GM19324 (cell line): ENCODE measurements at regions not wholly inside any gene's neighbourhood (a gene's known extent, or its start where the extent isn't known, plus 50 kb on each side); places are given as distances from the start of the nearest gene placed in this dataset.

Source experiments
- ATAC-seq: cut with Tn5 transposase; IDR thresholded peaks from one replicate; pipeline ENCODE4 v1.9.1; 2021; ENCODE audit warnings: mild to moderate bottlenecking, moderate library complexity; ENCODE audit not compliant: unreplicated experiment, low FRiP score

DNA sequence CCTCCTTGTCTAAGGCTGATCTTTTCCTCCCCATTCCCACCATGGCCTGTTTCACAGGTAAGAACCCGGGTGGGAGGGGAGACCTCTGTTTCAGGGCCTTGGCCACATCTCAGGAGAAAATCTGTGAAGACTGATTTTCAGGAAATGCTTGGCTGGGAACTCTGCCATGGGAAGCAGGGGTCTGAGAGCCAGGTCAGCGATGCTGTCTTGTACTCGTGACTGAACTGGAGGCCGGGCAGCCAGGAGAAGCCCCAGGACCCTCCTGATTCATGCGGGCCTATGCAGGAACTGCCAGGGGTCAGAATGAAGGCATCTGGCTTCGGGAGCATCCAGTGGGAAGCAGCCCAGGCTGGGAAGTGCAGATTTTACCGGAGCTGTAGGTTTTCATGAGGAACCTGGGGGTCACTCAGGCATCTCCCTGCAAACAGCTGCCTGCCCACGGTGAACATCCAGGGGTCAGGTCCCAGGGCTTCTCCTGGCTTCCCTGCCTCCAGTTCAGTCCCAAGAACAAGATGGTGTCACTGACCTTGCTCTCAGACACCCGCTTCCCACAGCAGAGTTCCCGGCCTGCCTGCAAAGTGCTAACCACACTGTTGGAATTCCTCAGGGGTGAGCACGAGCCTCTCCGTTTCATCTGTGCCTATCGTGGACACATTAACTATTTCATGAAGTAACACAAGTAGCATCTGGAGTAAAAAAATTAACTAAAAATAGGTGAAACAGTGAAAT lies 90.2 kb upstream of the SULF2 start:
- no peak for ATAC-seq

- no peak for ATAC-seq
Measured at GRCh38 chr20:47872341-47872740, 87.1 kb upstream of the SULF2 start.

GRCh38 chr20:47870475-47870874 lies 85.2 kb upstream of the SULF2 start:
- ATAC-seq, result no peak

DNA sequence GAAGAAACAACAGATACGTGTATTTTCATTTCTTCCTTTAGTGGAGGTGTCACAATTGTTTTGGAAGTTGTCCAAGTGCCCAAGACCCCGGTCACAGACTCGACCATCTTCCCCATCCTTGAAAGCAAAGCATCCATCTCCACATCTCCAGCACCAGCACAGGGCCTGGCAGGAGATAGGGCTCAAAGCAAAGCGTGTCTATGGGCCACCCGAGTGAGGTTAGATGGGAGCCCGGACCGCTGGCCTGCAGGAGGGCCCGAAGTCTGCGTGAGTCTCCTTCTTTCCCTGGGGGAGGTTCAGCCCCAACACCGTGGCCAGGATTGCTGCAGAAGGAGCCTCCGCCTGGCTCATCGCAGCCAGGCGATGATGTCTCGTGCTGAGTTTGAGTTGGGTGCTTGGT lies 83.5 kb upstream of the SULF2 start:
- ATAC-seq, result no peak

DNA sequence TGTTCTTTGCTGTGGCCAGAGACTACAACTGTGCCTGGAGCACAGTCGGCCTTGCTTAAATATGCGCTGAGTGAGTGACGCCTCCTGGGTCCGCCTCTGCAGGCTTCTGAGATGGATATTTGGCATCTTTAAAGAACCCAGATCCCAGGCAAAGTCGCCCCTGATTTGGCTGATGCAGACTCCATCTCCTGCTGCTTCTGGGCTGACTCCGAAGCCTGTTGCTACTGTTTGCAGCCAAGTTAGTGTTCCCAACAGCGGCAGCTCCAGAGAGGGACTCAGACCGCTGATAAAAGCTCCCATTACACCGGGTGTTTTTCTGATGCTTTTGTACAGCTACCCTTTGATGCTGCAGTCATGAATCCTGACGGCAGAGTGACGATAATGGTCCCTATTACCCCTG lies 83.0 kb upstream of the SULF2 start:
- ATAC-seq, result no peak

- ATAC-seq, result no peak
Measured at GRCh38 chr20:47867831-47868230, 82.5 kb upstream of the SULF2 start.

DNA sequence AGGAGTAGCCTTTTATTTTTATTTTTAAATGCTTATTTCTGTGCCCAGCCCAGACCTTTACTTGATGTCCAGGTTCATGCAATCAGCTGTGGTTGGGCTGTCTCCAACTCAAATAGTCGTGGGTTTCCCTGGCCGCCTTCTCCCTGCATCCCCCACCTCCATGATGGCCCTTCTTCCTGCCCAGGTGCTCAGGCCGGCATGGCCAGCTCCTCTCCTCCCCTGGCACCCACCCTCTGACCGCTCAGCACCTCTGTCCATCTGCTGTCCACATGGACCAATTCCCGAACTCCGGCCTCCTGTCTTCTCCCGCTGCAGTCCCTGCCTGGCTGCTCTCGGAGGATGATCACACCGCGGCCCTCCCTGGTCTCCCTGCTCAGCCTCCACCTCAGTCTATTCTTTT lies 81.2 kb upstream of the SULF2 start:
- no peak for ATAC-seq

DNA sequence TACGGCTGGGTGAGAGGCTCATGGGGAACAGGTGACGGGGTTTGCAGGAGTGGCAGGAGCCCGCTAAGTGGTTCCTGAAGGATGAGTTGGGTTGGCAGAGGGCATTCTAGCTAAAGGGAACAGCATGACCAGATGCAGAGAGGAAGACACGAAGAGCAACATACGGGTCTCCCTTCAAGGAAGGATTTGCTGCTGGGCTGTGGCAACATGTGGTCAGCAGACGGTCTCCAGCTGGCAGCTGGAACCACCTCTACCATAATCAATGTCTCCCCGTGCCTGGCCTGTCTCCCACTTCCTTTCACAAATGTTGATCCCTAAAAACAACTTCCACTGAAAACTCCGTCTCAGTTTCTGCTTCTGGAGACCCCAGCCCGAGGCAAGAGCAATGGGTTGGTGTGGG lies 80.6 kb upstream of the SULF2 start:
- no peak for ATAC-seq

DNA sequence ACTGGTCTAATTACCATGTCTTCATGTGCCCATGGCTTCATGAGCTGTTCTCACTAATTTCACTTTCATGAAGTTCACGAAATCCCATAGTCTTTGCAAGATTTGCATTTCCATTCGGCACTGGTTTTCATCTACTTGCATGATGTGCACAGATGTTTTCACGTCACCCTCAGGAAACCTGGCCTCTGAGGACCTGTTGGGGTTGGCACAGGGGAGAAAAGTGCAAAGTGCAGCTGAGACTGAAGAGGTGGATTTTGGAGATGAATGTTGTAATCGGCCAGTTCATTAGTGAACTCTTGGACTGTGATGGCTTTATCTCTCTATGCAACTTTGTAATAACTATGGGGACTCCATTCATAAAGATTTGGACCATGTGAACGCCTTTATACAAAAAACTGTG lies 80.2 kb upstream of the SULF2 start:
- no peak for ATAC-seq

DNA sequence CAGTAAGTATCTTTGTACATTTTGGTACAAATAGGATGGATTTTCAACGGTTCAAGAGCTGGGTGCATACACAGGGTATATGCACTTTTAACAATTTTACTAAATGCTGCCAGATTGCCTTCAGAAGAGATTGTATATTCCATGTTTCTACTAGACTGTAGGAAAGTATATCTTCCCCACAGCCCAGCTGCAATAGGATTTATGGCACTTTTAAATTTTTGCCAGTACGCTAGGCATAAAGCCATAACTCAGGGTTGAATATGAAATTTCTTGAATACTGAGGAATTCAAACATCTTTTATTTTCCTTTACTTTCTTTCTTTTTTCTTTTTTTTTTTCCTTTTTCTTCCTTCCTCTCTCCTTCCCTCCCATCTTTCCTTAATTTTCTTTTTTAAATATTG lies 78.7 kb upstream of the SULF2 start:
- ATAC-seq, result no peak

- no peak for ATAC-seq
Measured at GRCh38 chr20:47863315-47863965, 78.2 kb upstream of the SULF2 start.

DNA sequence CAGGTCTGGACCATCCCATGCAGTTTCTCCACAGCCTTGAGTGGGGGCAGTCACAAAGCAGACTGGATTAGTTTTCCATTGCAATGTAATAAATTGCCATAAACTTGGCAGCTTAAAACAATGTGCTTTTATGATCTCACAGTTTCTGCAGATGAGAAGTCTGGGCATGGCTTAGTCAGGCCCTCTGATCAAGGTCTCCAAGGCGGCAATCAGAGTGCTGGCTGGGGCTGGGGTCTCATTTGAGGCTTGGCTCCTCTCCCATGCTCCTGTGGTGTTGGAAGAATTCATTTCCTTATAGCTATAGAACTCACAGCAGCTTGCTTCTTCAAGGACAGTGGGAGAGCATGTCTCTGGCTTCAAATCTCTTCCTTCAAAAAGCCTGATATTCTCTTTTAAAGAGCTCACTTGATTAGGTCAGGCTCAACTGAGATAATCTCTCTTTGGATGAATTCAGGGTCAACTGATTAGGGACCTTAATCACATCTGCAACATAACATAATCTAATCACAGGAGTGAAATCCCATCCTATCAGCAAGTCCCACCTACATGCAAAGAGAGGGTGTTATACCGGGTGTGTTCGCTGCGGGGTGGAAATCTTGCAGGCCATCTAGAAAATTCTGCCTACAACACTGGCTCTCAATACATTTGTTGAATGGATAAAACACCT lies 77.4 kb upstream of the SULF2 start:
- no peak for ATAC-seq

DNA sequence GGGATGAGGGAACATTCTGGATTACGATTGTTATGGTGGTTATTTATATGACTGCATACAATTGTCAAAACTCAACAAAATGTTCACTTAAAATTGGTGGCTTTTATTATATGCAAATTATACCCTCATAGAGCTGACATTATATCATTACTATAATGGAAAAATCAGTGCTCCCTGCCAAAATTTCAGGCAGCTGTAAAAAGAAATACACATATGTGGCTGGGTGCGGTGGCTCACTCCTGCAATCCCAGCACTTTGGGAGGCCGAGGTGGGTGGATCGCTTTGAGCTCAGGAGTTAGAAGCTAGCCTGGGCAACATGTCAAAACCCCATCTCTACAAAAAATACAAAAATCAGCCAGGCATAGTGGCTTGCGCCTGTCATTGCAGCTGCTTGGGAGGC lies 75.8 kb upstream of the SULF2 start:
- ATAC-seq, result no peak

DNA sequence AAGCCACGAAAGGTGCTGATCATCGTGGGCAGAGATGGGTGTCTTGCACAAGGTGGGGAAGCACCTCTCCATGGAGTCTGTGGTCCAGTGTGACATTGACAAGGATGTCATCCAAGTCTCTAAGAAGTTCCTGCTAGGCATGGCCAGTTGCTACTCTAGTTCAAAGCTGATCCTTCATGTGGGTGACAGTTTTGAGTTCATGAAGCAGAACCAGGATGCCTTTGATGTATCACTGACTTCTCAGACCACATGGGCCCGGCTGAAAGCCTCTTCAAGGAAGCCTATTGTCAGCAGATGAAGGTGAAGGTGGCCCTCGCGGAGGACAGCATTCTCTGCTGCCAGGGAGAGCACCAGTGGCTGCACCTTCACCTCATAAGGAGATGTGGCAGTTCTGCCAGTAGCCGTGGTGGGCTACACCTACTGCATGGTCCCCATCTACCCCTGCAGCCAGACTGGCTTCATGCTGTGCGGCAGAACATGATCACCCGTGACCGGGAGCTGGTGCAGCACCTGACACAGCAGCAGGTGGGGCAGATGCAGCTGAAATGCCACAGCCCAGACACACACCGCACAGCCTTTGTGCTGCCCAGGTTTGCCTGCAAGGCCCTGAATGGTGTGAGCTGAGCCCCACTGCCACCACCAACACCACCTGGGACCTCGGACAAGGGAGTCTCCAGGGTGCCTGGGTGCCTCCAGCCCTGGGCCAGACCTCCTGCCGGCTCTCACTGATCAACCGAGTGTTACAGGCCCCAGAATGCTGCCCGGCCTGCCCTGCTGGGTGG lies 75.0 kb upstream of the SULF2 start:
- no peak for ATAC-seq

GRCh38 chr20:47859278-47859677 lies 74.0 kb upstream of the SULF2 start:
- no peak for ATAC-seq

DNA sequence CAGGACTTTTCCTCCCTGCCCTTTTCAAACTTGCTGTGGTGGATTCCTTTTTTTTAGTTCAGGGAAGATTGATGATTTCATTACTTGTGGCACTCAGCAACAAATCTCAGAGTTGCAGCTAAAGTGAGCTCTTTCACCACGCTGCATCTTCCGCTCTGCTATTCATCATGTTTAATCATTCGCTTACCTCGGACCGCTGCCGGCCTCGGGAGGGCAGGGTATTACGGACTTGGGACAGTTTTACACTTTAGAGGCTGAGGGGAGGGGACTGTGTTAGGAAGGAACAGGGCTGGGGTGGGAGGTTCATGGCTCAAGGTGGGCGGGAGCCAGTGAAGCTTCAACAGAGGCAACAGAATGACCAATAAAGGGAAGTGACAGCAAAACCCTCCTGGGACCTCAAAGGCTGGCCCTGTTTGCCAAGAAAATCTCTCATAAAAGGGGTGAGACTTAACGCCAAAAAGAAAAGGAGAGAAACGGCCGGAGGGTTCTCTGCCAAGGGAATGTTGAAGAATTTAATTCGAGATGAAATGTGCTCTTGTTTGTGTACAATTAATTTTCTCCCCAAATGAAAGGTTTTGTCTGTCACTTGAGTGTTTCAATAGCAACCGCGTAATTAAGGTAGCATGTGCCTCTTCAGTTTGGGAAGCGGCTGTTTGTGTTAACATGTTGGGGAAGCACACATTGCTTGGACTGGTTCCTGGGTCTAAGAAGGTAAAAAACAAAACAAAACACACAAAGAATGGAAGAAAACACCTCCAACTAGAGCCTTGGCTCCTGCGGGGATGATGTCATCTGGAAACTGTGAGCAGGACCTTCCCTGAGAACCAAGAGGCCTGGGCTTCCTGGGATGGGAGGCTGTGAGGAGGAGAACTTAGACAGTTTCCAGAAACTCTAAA lies 72.5 kb upstream of the SULF2 start:
- ATAC-seq, result no peak

DNA sequence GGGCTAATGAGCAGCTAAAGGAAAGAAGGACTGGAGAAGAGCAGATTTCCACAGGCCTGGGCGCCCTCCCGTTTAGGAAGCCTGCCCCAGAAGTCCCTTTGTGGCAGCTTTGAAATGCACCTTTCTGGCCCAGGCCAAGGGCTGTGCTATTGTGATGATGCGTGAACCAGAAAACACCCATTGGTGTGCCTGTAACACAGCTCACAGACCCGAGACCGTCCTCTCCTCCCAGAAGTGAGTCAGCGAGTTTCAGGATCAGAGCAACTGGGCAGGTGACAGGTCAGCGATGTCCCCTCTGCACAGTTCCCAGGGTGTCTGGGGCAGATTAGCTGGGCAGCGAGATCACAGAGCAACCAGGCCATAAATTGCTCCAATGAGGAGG lies 71.9 kb upstream of the SULF2 start:
- ATAC-seq, result no peak

DNA sequence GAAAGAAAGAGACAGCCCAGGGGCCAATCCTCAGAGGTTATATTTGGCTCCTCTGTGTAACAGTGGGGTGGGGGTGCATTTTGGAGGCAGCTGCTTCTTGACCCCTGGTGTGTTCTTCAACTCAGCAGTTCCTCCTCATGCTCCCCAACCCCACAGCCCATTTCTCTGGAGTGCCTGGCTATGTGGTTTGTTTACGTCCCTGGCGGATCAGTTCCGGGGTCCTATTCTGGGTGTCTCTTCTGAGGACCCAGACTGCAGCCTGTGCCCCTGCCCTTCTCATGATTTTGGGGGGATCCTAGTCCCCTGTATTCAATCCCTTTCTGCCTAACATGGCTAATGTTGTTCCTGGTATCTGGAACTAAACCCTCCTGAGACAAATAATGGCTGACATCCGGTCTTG lies 70.5 kb upstream of the SULF2 start:
- ATAC-seq, result no peak

- no peak for ATAC-seq
Measured at GRCh38 chr20:47854687-47855212, 69.5 kb upstream of the SULF2 start.

DNA sequence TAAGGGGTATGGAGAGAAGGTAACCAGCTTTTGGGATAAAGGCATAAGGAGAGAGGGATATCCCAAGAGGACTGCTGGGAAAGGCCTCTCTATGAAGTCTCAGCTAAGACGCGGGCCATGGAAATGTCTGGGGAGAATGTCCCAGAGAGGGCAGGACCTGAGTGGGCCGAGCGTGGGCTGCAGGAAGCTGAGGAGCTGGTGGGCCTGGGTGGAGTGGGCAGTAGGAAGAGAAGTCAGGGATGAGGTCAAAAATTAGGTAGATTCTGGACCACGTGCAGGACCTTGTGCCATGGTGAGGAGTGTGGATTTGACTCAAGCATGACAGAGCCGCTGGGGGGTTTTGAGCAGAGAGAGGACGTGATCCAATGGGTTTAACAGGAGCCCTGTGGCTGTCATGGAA lies 66.5 kb upstream of the SULF2 start:
- no peak for ATAC-seq
